ENCODE measurements at regions not wholly inside any gene's neighbourhood (a gene's known extent, or its start where the extent isn't known, plus 50 kb on each side); places are given as distances from the start of the nearest gene placed in this dataset.
"Not testable (repeated sequence)": the region's sequence is repeated elsewhere in the genome, so short reads cannot be mapped to it uniquely, and the experiment has no call there.

DNA sequence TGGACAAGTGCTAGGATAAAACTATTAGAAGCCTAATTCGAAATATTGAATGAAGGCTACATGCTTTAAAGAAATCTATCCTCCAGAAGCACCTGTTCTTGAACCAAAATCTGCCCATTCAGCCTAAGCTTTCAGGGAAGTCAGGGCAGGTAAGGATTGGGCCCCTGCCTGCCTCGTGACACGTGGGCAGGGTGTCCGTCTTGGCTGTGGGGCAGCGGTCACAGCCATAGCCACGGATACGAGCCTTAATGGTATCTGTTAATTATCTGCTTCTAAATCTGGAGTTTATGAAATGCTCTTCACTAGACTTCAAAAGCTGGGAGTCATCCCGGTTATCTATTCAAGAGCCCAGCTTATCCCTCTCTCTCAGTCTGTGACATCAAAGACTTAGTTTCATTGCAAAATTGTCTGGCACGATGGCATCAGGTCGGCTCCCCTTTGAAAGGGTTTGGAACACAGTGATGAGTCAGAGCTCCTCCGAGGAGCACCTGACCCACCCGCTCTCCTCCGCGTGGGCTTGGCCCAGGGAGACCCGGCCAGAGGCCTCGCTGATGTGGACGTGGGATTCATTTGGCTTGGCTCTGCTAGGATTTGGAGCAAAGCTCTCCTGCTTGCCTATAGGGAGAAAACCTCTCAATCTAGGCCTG is 135.9 kb downstream of the MACROH2A1 start:
- Histone ChIP-seq H3K36me3 (ENCODE audit: insufficient read depth, low read length) (no peaks in the 10 kb centered on the region), H3K9ac (ENCODE audit: low read depth, low read length) (no peak overlapping the region), H3K9me3 (ENCODE audit: insufficient read depth, low read length, severe bottlenecking) (no peaks in the 10 kb centered on the region), H4K20me1 (ENCODE audit: insufficient read depth, low read length) (no peaks in the 10 kb centered on the region), H3K27me3 (ENCODE audit: insufficient read depth, low read length, poor library complexity) (no peaks in the 10 kb centered on the region), H3K79me2 (ENCODE audit: insufficient read depth, low read length) (no peaks in the 10 kb centered on the region), H3K4me1 (ENCODE audit: insufficient read depth, low read length) (no peaks in the 10 kb centered on the region), H3K4me3 (ENCODE audit: low read depth in 1 of 2, low read length in 2 of 2) (no peak overlapping the region), H3K4me2 (ENCODE audit: insufficient read depth, low read length) (no peak overlapping the region), H3K27ac (ENCODE audit: low read length) (no peak overlapping the region), H2AFZ (ENCODE audit: low read depth, low read length) (no peak overlapping the region)
- no peak for TF ChIP-seq EZH2 (IDR thresholded peaks at IDR 0.05; ENCODE audit: borderline replicate concordance, low read depth, low read length, severe bottlenecking)
- TF ChIP-seq, protein P1, sequence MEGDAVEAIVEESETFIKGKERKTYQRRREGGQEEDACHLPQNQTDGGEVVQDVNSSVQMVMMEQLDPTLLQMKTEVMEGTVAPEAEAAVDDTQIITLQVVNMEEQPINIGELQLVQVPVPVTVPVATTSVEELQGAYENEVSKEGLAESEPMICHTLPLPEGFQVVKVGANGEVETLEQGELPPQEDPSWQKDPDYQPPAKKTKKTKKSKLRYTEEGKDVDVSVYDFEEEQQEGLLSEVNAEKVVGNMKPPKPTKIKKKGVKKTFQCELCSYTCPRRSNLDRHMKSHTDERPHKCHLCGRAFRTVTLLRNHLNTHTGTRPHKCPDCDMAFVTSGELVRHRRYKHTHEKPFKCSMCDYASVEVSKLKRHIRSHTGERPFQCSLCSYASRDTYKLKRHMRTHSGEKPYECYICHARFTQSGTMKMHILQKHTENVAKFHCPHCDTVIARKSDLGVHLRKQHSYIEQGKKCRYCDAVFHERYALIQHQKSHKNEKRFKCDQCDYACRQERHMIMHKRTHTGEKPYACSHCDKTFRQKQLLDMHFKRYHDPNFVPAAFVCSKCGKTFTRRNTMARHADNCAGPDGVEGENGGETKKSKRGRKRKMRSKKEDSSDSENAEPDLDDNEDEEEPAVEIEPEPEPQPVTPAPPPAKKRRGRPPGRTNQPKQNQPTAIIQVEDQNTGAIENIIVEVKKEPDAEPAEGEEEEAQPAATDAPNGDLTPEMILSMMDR (IDR thresholded peaks at IDR 0.05; ENCODE audit: borderline replicate concordance, extremely low read depth, low read length, poor library complexity, severe bottlenecking), result no peak
- ATAC-seq (ENCODE audit: insufficient read depth, low read depth) (no peak), DNase-seq (no peak)

DNA sequence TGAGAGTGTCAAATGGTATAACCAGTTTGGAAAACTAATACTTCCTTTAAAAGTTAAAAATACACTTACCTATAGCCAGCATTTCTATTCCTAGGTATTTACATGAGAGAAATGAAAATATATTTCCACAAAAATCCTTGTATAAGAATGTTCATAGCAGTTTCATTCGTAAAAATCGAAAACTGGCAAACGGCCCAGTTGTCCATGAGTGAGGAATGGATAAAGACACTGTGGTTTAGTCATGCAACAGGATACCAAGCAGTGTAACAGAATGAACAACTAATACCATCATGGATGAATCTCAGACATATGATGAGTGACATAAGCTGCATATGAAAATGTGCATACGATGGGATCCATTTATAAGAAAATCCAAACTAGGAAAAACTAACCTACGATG is 136.7 kb downstream of the MACROH2A1 start:
- ATAC-seq (ENCODE audit: insufficient read depth, low read depth), result no peak
- H2AFZ ChIP-seq (ENCODE audit: low read depth, low read length), result no peak overlapping the region
- H3K79me2 ChIP-seq (ENCODE audit: insufficient read depth, low read length), result no peaks in the 10 kb centered on the region

DNA sequence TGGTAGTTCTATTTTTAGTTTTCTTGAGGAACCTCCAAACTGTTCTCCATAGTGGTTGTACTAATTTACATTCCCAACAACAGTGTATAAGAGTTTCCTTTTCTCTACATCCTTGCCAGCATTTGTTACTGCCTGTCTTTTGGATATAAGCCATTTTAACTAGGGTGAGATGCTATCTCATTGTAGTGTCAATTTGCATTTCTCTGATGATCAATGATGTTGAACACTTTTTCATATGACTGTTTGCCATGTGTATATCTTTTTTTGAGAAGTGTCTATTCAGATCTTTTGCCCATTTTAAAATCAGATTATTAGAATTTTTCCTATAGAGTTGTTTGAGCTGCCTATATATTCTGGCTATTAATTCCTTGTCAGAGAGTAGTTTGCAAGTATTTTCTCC is 138.9 kb downstream of the MACROH2A1 start:
- not testable (repeated sequence) for H3K4me1 ChIP-seq (ENCODE audit: insufficient read depth, low read length); H2AFZ ChIP-seq (ENCODE audit: low read depth, low read length); H3K4me2 ChIP-seq (ENCODE audit: insufficient read depth, low read length); H3K9me3 ChIP-seq (ENCODE audit: insufficient read depth, low read length, severe bottlenecking); H3K4me3 ChIP-seq (ENCODE audit: low read depth in 1 of 2, low read length in 2 of 2); H3K79me2 ChIP-seq (ENCODE audit: insufficient read depth, low read length); DNase-seq; H4K20me1 ChIP-seq (ENCODE audit: insufficient read depth, low read length); H3K36me3 ChIP-seq (ENCODE audit: insufficient read depth, low read length); H3K9ac ChIP-seq (ENCODE audit: low read depth, low read length); ATAC-seq (ENCODE audit: insufficient read depth, low read depth); H3K27me3 ChIP-seq (ENCODE audit: insufficient read depth, low read length, poor library complexity); H3K27ac ChIP-seq (ENCODE audit: low read length)

More for the DNA sequence above, 136.7 kb downstream of the MACROH2A1 start:
- H3K9me3 ChIP-seq (ENCODE audit: insufficient read depth, low read length, severe bottlenecking), result no peaks in the 10 kb centered on the region
- no peak overlapping the region for H3K4me3 ChIP-seq (ENCODE audit: low read depth in 1 of 2, low read length in 2 of 2)
- H3K4me2 ChIP-seq (ENCODE audit: insufficient read depth, low read length), result no peak overlapping the region
- H4K20me1 ChIP-seq (ENCODE audit: insufficient read depth, low read length), result no peaks in the 10 kb centered on the region
- DNase-seq, result no peak
- no peaks in the 10 kb centered on the region for H3K36me3 ChIP-seq (ENCODE audit: insufficient read depth, low read length)
- no peaks in the 10 kb centered on the region for H3K4me1 ChIP-seq (ENCODE audit: insufficient read depth, low read length)
- H3K27me3 ChIP-seq (ENCODE audit: insufficient read depth, low read length, poor library complexity), result no peaks in the 10 kb centered on the region
- TF ChIP-seq, protein P1 (IDR thresholded peaks at IDR 0.05; ENCODE audit: borderline replicate concordance, extremely low read depth, low read length, poor library complexity, severe bottlenecking), result no peak
- no peak for TF ChIP-seq EZH2 (IDR thresholded peaks at IDR 0.05; ENCODE audit: borderline replicate concordance, low read depth, low read length, severe bottlenecking)
- no peak overlapping the region for H3K27ac ChIP-seq (ENCODE audit: low read length)
- no peak overlapping the region for H3K9ac ChIP-seq (ENCODE audit: low read depth, low read length)

DNA sequence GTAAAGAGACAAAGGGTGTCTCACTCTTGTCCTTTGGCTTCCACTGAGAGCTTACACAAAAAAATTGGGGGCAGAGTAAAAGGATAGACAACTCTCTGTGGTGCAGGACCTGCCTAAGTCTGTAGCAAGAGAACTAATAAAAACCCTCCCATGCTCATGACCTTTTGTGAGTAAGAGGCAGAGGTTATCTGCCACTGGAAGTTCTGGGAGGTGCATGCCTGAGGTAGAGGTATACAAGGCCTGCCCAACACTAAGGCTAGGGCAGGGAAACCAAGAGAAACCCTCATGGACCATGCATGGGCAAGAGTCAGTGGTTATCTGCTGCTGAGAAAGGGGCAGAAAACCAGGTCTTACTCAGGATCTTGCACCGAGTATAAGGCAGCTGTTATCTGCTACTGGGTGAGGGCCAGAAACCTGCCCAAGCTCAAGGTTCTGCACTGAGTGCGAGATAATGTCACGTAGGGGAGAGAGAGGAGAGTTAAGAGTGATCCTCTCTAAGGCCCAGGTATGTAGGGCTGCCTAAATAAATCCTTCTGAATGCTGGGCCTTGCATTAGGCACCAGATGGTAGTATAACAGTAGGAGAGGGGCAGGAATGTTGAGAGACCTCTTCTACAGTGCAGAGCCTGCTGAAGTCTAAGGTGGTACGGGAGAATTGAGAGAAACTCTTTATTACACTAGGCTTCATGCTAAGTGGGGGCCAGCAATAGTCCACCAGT is 143.4 kb downstream of the MACROH2A1 start:
- H3K4me3 ChIP-seq (ENCODE audit: low read depth in 1 of 2, low read length in 2 of 2), result no peak overlapping the region
- H3K27me3 ChIP-seq (ENCODE audit: insufficient read depth, low read length, poor library complexity), result no peaks in the 10 kb centered on the region
- no peak overlapping the region for H3K4me2 ChIP-seq (ENCODE audit: insufficient read depth, low read length)
- H3K79me2 ChIP-seq (ENCODE audit: insufficient read depth, low read length), result no peaks in the 10 kb centered on the region
- ATAC-seq (ENCODE audit: insufficient read depth, low read depth), result no peak
- TF ChIP-seq, protein P1 (IDR thresholded peaks at IDR 0.05; ENCODE audit: borderline replicate concordance, extremely low read depth, low read length, poor library complexity, severe bottlenecking), result peak; percentile 6
- TF ChIP-seq EZH2 (IDR thresholded peaks at IDR 0.05; ENCODE audit: borderline replicate concordance, low read depth, low read length, severe bottlenecking), result no peak
- no peaks in the 10 kb centered on the region for H3K36me3 ChIP-seq (ENCODE audit: insufficient read depth, low read length)
- H4K20me1 ChIP-seq (ENCODE audit: insufficient read depth, low read length), result no peaks in the 10 kb centered on the region
- H2AFZ ChIP-seq (ENCODE audit: low read depth, low read length), result no peak overlapping the region
- DNase-seq, result no peak
- no peak overlapping the region for H3K27ac ChIP-seq (ENCODE audit: low read length)
- no peaks in the 10 kb centered on the region for H3K9me3 ChIP-seq (ENCODE audit: insufficient read depth, low read length, severe bottlenecking)
- H3K9ac ChIP-seq (ENCODE audit: low read depth, low read length), result no peak overlapping the region
- H3K4me1 ChIP-seq (ENCODE audit: insufficient read depth, low read length), result no peaks in the 10 kb centered on the region
